ENCODE measurements at regions not wholly inside any gene's neighbourhood (a gene's known extent, or its start where the extent isn't known, plus 50 kb on each side); places are given as distances from the start of the nearest gene placed in this dataset.

GRCh38 chr5:90093751-90094485 is 315.6 kb downstream of the CETN3 start:
- Histone ChIP-seq H3K27ac (ENCODE audit: low read length) (no peak overlapping the region), H3K9ac (ENCODE audit: low read length) (no peak overlapping the region), H3F3A (ENCODE audit: insufficient read depth, low read length, poor library complexity, severe bottlenecking) (no peaks in the 10 kb centered on the region), H3K79me2 (replicated peaks; ENCODE audit: insufficient read depth, low read length) (no peaks in the 10 kb centered on the region), H3K9me3 (ENCODE audit: low read length) (peaks cover 1% of the 10 kb centered on the region), H3K27me3 (ENCODE audit: insufficient read depth, low read depth, low read length) (peaks cover 3% of the 10 kb centered on the region), H3K4me2 (ENCODE audit: low read length) (no peak overlapping the region), H3K36me3 (ENCODE audit: insufficient read depth, low read length) (no peaks in the 10 kb centered on the region), H3K9me2 (ENCODE audit: insufficient read depth, low read length) (no peaks in the 10 kb centered on the region), H2AFZ (ENCODE audit: low read depth, low read length) (no peak overlapping the region), H3K4me3 (ENCODE audit: low read length) (no peak overlapping the region), H4K20me1 (ENCODE audit: insufficient read depth) (no peaks in the 10 kb centered on the region)
- no peak for TF ChIP-seq RAD21 (conservative IDR thresholded peaks at IDR 0.05)
- TF ChIP-seq SMC3 (conservative IDR thresholded peaks at IDR 0.05; ENCODE audit: poor library complexity): no peak
- no peak for TF ChIP-seq EP300 (conservative IDR thresholded peaks at IDR 0.05; ENCODE audit: poor library complexity, severe bottlenecking)
- TF ChIP-seq, protein P1, sequence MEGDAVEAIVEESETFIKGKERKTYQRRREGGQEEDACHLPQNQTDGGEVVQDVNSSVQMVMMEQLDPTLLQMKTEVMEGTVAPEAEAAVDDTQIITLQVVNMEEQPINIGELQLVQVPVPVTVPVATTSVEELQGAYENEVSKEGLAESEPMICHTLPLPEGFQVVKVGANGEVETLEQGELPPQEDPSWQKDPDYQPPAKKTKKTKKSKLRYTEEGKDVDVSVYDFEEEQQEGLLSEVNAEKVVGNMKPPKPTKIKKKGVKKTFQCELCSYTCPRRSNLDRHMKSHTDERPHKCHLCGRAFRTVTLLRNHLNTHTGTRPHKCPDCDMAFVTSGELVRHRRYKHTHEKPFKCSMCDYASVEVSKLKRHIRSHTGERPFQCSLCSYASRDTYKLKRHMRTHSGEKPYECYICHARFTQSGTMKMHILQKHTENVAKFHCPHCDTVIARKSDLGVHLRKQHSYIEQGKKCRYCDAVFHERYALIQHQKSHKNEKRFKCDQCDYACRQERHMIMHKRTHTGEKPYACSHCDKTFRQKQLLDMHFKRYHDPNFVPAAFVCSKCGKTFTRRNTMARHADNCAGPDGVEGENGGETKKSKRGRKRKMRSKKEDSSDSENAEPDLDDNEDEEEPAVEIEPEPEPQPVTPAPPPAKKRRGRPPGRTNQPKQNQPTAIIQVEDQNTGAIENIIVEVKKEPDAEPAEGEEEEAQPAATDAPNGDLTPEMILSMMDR (IDR thresholded peaks at IDR 0.05; ENCODE audit: poor library complexity, severe bottlenecking): no peak
- TF ChIP-seq, protein P2, sequence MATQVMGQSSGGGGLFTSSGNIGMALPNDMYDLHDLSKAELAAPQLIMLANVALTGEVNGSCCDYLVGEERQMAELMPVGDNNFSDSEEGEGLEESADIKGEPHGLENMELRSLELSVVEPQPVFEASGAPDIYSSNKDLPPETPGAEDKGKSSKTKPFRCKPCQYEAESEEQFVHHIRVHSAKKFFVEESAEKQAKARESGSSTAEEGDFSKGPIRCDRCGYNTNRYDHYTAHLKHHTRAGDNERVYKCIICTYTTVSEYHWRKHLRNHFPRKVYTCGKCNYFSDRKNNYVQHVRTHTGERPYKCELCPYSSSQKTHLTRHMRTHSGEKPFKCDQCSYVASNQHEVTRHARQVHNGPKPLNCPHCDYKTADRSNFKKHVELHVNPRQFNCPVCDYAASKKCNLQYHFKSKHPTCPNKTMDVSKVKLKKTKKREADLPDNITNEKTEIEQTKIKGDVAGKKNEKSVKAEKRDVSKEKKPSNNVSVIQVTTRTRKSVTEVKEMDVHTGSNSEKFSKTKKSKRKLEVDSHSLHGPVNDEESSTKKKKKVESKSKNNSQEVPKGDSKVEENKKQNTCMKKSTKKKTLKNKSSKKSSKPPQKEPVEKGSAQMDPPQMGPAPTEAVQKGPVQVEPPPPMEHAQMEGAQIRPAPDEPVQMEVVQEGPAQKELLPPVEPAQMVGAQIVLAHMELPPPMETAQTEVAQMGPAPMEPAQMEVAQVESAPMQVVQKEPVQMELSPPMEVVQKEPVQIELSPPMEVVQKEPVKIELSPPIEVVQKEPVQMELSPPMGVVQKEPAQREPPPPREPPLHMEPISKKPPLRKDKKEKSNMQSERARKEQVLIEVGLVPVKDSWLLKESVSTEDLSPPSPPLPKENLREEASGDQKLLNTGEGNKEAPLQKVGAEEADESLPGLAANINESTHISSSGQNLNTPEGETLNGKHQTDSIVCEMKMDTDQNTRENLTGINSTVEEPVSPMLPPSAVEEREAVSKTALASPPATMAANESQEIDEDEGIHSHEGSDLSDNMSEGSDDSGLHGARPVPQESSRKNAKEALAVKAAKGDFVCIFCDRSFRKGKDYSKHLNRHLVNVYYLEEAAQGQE (IDR thresholded peaks at IDR 0.05; ENCODE audit: borderline replicate concordance): no peak
- TF ChIP-seq POLR2AphosphoS5 (IDR thresholded peaks at IDR 0.05): no peak

GRCh38 chr5:90092734-90093133 is 316.8 kb downstream of the CETN3 start:
- Histone ChIP-seq H3F3A (ENCODE audit: insufficient read depth, low read length, poor library complexity, severe bottlenecking) (no peaks in the 10 kb centered on the region), H3K27me3 (ENCODE audit: insufficient read depth, low read depth, low read length) (peaks cover 3% of the 10 kb centered on the region), H3K9ac (ENCODE audit: low read length) (no peak overlapping the region), H3K9me2 (ENCODE audit: insufficient read depth, low read length) (no peaks in the 10 kb centered on the region), H3K36me3 (ENCODE audit: insufficient read depth, low read length) (no peaks in the 10 kb centered on the region), H3K27ac (ENCODE audit: low read length) (no peak overlapping the region), H3K4me3 (ENCODE audit: low read length) (no peak overlapping the region), H3K4me2 (ENCODE audit: low read length) (no peak overlapping the region), H3K9me3 (ENCODE audit: low read length) (peaks cover 6% of the 10 kb centered on the region), H4K20me1 (ENCODE audit: insufficient read depth) (no peaks in the 10 kb centered on the region), H3K79me2 (replicated peaks; ENCODE audit: insufficient read depth, low read length) (no peaks in the 10 kb centered on the region), H2AFZ (ENCODE audit: low read depth, low read length) (no peak overlapping the region)
- TF ChIP-seq POLR2AphosphoS5 (IDR thresholded peaks at IDR 0.05): no peak
- no peak for TF ChIP-seq EZH2 (IDR thresholded peaks at IDR 0.05; ENCODE audit: borderline replicate concordance, insufficient read depth, low read length, poor library complexity, severe bottlenecking)
- TF ChIP-seq, protein P1 (IDR thresholded peaks at IDR 0.05; ENCODE audit: poor library complexity, severe bottlenecking): no peak
- no peak for TF ChIP-seq SMC3 (conservative IDR thresholded peaks at IDR 0.05; ENCODE audit: poor library complexity)

All from neural cell (in vitro differentiated cells).